GM18511 (cell line): ENCODE measurements at regions not wholly inside any gene's neighbourhood (a gene's known extent, or its start where the extent isn't known, plus 50 kb on each side); places are given as distances from the start of the nearest gene placed in this dataset.

Experiments used
- ATAC-seq: cut with Tn5 transposase; IDR thresholded peaks from one replicate; pipeline ENCODE4 v1.9.1; 2021; ENCODE audit warnings: mild to moderate bottlenecking, moderate library complexity; ENCODE audit not compliant: unreplicated experiment

DNA sequence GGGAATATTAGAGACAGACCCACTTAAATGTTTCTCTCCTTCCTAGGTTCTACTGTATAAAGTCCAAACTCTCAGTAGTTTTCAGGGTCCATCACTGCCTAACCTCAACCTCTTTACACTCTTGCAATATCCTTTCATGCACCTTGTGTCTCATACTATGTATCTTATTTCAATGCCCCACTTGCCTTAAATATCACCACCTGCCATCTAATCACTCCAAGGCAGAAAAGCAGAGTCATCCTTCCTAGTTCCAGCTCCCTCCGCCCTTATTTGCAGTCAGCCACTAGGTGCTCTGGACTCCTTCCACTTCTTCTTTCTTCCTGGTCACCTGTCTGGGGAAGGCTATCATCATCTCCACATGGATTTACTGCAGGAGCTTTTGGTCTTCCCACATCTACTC, 322.0 kb downstream of the MFSD1 start:
- no peak for ATAC-seq

DNA sequence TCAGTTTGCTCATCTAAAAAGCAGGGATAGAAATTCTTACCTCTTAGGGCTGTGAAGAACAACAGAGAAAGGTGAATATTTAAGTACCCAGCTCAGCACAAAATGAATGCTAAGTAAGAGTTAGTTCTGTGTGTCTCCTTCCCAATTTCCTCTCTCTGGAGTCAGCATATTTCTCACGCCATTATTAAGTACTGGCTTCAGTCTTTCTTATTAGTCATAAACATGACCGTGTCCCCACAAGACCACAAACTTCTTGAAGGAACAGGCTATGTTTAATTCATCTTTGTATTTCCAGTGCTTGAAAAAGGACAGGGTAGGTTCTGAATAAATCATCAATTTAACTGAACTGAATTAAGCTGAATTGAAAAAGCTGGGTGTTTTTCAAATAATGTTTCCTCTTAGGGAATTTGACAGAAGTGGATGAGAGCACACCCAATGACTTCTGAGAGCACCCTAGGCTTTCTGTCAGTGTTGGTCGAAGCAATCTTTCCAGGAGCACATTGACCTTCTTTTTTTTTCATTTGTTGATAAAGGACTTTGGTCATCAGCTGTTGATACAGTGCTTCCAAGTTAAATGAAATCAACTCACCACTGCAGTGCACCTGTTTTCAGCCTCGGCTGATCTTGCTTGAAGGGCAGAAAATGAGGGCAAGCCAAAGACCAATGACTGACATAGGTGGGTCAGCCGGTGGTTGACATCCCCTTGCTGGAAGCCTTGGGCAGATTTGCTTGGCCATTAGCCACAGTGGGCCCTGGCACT, 324.6 kb downstream of the MFSD1 start:
- no peak for ATAC-seq

DNA sequence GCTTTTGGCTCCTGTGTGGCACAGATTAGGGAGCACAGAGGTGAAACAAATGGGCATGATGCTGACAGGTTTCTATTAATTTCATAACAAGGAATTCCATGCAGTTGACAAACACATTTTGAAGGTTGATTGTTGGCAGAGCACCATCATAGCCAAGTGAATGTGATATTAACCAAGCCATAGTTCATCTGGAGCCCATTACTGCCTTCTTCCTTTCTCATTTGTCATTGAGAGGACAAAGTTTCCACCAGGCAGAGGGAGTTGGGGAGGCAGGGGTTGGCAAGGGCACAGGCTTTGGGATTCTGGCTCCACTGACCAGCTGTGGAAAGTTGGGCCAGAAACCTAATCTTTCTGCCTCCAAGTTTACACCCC, 325.2 kb downstream of the MFSD1 start:
- ATAC-seq, result no peak

DNA sequence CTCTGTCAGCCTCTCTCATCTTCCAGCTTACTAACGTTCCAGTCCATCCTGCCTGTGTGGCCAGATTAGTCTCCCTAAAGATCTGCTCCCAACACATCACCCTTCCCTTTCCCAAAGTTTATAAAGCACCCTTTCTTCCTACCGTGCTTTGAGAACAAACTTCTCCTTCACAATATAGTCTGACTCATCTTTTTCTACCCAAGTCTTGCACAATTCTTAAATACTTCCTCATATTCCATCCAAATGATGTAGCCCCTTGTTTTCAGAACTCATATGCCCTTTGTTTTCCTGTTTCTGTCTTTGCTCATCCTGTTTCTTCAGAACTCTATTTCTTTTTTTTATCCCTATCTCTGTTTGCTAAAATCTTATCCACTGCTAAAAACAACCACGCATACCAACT, 326.8 kb downstream of the MFSD1 start:
- no peak for ATAC-seq

DNA sequence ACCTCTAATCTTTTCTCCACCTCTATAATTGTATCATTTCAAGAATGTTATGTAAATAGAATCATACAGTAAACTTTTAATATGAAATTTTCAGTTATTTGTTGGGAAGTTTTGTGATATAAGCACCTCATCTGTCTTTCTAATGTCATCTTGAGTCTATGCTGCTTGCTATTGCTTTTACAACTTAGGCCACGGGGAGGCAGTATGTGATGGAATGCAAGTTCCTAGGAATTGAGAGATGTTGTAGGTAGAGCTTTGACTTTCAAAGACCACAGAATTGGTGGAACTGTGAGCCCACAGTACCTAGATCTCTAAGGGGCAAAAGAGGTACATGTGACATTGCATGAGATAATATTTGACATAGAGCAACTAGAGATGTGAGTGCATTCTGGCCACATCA, 328.3 kb downstream of the MFSD1 start:
- ATAC-seq, result no peak

DNA sequence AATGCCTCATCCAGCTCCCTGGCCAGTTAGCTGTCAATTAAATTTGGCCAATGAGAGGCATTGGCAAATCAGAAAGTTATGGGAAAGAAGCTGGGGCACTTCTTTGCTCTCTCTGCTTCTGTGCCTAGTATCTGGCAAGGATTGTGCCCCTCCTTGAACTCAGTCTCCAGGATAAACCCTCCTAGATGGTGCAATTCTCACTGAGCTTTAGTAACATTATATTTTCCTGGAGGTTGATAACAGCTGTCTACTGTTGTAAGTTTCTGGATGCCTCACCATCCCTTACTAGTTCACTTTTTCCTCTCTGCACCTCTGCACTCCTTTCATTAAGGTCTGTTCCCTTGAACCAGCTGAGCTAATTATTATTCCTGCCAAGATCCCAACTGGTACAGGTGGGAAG, 329.5 kb downstream of the MFSD1 start:
- no peak for ATAC-seq

DNA sequence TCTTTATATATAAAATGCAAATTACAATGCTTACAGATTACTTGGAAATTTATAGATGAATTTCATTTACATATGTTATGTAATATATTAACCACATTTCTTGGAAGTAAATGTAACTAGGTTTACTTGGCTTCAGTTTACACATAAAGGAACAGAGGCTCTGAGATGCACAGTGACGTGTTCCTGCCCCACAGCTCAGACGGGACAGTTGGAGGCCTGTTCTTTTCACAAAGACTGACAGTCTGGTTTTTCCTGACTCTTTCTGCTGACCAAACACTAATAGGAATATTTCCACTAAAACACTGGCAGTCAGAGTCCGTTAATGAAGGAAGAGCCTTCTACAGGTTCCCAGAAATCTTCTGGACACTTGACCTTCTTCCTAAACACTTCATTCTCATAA, 336.1 kb downstream of the MFSD1 start:
- no peak for ATAC-seq

DNA sequence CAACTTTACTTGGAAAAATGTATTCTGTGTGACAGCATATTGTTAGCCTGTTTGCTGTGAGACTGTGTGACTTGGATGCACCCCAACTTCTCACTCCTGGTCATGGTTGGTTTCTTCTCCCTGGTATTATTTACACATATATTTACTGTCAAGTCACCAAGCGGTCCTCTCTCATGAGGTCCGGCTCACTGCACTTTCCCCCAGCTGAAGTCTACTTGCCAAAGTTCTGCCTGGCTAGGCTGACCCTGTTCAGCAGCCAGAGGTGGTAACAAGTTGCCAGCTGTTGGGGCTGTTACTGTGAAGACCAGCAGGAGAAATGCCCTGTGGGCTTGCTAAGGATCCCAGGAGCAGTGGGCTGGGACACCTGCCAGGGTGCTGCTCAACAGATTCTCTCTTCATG, 337.5 kb downstream of the MFSD1 start:
- no peak for ATAC-seq

DNA sequence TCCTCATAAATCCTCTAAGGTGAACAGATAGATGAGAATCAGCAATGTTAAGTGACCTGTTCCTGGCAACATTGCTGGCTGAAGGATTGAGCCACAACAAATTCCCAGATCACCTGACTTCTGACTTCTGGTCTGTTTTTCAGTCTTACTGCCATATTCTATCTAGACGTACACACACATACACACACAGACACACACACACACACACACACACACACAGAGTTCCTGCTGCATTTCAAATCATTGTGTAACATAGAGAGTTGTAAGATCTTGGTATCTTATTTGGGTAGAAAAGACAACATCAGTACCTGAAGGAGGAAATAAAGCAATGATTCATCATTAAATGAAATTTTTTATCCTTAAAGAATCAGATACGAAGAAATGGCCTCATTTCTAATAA, 342.6 kb downstream of the MFSD1 start:
- no peak for ATAC-seq

DNA sequence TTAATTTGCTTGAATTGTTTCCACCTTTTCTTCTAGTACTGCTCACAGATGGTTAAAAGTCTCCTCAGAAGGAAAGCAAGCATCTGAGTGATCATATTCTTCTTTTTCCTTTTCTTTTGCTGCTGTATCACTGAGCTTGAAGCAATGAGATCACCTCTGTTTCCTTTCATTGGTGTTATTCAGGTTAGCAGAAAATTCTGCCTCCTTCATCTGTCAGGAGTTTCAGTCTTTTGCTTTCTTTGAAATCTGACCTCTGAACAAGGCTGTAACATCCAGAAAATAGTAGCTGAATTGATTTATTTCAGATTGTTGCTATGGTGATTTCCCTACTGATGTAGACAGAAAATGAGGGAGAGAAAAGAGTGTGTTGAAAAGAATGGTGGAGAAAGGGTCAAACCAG, 343.0 kb downstream of the MFSD1 start:
- no peak for ATAC-seq

DNA sequence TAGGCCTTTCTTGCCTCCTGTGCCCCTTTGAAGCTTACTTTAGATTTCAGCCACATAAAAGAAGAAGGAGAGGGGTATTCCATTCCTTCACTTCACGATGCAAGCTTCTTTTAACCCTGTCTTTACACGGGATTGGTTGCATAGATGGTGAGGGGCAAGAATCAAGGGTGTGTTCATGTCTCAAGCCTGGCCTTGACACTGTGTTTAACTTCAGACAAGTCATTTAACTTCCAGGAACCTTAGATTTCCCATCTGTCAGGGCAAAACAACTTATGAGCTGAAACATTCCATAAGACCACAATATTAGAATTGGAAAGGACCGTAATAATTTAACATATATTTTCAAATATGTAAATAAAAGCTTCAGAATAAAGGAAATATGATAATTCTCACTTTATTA, 344.5 kb downstream of the MFSD1 start:
- ATAC-seq, result no peak

DNA sequence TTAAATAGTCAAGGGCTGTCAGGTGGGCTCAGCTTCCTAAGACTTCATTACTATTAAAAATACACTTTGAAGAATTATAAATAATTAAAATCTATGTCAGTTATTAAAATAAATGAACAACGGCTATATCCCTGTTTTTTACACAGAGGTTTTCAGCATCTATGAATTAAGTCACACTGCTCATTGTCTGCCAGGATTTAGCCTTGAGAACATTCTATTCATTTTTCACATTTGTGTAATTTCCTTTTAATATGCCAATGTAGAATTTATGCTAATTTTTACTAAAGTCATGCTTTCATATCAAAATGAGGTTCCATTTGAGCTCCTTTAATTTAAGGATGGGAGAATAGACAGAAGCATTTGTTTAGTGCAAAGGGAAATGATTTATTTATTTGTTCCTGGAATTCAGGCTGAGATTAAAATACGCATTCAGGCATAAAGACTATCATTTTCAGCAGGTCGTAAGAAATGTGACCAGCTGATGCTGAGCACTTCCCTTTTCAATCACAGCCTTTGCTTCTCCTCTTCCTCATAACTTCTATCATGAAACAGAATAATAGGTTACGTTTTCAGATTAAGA, 345.1 kb downstream of the MFSD1 start:
- no peak for ATAC-seq

DNA sequence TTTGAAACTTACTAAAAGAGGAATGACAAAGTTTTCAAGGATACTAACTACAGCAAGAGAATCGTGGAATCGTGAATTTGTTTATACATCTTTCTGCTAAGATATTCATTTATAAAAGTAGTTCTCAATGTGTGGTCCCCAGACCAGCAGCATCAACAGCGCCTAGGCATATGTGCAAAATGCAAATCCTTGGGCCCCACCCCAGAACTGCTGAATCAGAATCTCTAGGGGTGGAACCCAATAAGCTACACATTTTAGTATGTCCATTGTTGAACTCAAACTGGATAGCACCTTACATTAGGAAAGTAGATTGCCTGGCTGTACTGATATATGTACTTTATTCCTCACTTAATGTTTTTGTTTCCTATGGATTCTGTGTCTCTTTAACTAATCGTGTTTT, 346.0 kb downstream of the MFSD1 start:
- no peak for ATAC-seq

DNA sequence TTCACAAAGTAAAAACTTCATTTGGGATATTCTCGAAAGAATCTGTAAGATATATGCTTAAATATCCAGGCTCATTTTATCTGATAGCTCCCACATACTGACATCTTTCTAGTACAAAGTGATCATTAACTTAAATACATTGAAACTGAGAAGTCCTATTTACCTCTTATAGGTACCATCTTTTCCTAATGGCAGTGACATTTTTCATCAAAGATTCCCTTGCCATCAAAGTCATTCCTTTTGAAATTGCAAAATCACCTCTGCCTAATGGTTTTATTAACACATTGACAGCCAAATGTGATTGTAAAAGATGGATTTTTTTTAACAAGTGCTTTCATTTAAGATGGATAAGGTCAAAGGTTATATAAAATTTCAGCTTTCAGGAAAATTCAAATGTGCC, 346.6 kb downstream of the MFSD1 start:
- ATAC-seq, result no peak

DNA sequence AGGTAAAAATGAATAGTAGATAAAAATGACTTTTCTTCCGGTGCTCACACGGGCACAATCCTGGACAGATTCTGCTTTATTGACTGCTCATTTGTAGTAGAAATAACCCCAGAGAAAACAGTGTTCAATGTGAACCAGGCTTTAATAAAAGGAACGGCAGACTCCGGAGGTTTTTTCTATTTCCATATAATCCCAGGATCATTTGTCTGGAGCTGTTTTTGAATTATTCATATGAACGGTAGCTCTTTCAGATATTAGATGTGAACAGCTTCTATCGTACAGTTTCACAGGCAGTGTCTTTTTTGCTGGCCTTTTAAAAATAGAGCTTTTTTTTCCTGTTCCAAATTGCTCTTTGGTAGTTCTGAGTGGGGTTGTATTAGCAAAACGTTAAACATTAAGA, 347.3 kb downstream of the MFSD1 start:
- ATAC-seq, result no peak

DNA sequence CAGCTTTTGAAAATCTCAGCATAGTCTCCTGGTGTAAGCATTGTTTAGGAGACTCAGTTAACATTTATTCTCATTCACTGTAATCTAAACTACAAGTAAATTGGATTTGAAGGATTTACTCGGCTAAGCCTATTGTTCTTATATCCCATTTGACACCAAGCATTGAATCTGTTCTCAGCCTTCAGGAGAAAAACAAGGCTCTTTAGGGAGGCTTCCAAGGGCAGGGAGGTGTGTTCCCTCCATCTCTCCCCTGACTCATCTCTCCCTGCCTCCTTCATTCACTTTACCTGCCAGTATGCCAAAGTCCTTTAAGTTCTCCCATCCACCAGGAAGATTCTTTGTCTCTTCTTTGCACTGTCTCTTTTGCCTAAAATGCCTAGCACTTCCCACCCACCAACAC, 347.8 kb downstream of the MFSD1 start:
- no peak for ATAC-seq

DNA sequence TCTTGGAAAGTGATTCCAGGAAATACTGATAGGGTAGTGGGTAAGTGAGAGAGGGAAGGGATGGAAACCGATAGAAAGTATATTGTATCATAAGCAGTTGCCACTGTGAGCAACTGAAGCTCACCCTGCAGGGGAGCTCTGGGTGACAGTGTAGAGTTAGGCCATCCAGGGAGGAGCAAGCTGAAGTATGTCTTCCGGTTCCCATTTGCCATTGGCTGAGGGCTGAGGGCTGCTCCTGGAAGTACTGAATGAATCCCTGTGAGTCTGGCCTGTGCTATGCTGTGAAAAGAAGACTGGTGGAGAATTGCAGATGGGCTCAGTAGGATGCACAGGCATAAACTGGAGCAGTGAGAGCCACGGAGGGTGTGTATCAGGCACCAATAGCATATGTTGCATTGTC, 348.3 kb downstream of the MFSD1 start:
- no peak for ATAC-seq

DNA sequence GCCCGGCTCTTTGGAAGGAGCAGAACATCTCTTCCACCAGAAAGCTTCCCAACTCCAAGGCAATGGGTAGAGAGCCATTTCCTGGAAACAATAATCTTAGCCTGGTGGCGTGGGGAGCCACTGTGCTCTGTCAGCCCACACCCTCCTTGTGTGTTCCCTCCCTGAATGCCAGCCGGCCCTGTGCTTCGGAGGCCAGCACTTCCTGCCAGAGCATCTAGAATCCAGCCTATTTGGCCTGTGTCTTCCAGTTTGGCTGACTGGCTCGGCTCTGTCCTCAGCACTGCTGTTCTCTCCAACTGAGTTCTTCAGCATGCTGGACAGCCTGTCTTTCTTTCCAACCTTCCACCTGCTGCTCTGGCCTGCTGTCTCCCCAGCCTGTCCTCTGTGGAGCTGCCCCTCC, 349.3 kb downstream of the MFSD1 start:
- ATAC-seq, result no peak

DNA sequence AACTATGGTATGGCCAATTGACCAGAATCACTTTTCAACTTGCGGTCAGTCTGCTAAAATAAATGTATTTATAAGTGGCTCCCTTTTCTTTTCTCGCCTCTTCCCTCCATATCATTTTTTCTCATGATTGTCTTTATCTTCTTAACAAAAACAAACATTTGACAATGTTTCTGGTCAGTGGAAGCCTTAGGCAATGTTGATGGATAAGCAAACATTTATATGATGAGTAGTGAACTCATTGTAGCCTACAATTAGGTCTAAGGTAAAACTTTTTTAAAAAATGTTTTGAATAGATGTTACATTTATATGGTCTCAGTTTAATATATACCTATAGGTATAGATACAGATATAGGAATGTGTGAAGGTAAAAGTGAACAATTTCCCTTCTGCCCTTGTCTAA, 355.4 kb downstream of the MFSD1 start:
- ATAC-seq, result no peak

DNA sequence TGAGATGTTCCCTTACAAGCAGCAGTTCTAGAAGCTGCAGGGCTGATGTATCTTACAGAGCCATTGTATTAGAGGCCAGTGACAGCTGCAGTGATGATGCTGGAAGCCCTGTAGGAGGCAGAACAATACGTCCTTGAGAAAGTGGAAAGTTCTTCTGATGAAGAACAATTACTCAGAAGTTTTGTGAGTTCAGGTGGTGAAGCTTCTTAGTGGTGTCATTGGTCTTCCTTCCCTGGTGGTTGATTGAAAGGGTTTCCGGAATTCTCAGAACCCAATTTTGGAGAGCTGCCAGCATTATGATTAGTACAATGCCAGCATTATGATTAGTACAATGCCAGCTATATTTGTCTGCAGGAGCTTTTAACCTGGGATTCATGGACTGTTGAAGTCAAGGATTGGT, 356.4 kb downstream of the MFSD1 start:
- ATAC-seq, result no peak

DNA sequence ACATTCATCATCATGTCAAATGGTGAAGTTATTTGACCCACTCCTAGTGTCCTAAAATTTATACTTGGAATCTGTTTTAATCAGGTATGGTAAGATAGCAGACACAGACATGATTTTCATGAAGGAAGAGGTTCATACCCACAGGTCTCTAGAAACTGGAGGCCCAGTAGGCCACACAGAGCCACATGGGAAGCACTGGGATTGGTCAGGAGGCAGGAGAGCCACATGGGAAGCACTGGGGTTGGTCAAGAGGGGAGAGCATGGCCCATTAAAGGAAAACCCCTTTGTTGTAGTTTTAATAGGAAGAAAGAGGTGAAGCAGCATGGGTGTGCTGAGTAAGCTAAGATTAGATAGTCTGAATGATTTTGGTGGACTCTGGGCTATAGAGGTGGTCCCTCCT, 356.9 kb downstream of the MFSD1 start:
- ATAC-seq, result no peak

DNA sequence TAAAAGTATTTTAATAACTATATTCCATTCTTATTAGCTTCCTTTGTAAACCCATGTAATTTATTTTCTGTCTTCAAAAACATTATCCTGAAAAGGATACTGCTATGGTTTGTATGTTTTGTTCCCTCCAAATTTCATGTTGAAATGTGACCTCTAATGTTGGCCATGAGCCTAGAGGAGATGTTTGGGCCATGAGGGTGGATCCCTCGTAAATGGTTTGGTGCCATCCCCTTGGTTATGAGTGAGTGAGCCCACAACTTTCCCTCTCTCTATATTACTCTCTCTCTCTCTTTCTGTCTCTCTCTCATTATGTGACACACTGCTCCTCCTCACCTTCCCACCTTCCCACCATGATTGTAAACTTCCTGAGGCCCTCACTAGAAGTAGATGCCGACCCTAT, 357.7 kb downstream of the MFSD1 start:
- no peak for ATAC-seq

DNA sequence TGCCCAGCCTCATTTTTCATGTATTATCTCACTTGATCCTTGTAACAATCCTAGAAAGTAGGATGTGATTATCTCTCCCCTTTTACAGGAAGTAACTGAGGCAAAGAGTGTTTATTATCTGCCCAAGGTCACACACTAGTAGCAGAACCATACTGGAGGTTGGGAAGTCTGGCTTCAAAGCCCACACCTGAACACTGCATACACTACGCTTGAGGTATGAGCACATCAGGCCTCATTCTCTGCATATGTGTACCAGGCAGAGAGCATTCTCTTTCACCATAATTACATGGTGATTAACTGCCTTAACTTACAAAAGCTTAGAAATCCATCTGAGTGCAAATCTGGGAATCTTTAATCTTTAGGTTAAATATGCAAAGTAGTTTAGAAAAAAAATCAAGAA, 361.8 kb downstream of the MFSD1 start:
- no peak for ATAC-seq
